ENCODE measurements at regions not wholly inside any gene's neighbourhood (a gene's known extent, or its start where the extent isn't known, plus 50 kb on each side); places are given as distances from the start of the nearest gene placed in this dataset.

GRCh38 chr16:11474617-11475291 is 112.0 kb downstream of the LITAF start:
- no peak for DNase-seq (ENCODE audit: low read depth)

GRCh38 chr16:11475896-11476630 is 110.7 kb downstream of the LITAF start:
- DNase-seq (ENCODE audit: low read depth), result no peak

- no peak for DNase-seq (ENCODE audit: low read depth)
These were observed 110.0 kb downstream of the LITAF start for GRCh38 chr16:11476676-11477075.

- DNase-seq (ENCODE audit: low read depth), result no peak
These were observed 108.1 kb downstream of the LITAF start for GRCh38 chr16:11478431-11479119.

GRCh38 chr16:11479916-11480315 is 106.8 kb downstream of the LITAF start:
- DNase-seq (ENCODE audit: low read depth), result no peak

GRCh38 chr16:11480634-11481033 is 106.1 kb downstream of the LITAF start:
- DNase-seq (ENCODE audit: low read depth), result no peak

- DNase-seq (ENCODE audit: low read depth), result no peak
These were observed 104.7 kb downstream of the LITAF start for GRCh38 chr16:11481987-11482386.

GRCh38 chr16:11482946-11483748 is 103.6 kb downstream of the LITAF start:
- no peak for DNase-seq (ENCODE audit: low read depth)

- no peak for DNase-seq (ENCODE audit: low read depth)
These were observed 101.9 kb downstream of the LITAF start for GRCh38 chr16:11484691-11485258.

GRCh38 chr16:11485676-11486075 is 101.0 kb downstream of the LITAF start:
- no peak for DNase-seq (ENCODE audit: low read depth)

GRCh38 chr16:11487289-11487688 is 99.4 kb downstream of the LITAF start:
- DNase-seq (ENCODE audit: low read depth), result no peak

- DNase-seq (ENCODE audit: low read depth), result no peak
These were observed 98.4 kb downstream of the LITAF start for GRCh38 chr16:11488304-11488703.

GRCh38 chr16:11491524-11491923 is 95.2 kb downstream of the LITAF start:
- DNase-seq (ENCODE audit: low read depth), result no peak

GRCh38 chr16:11492808-11493530 is 93.8 kb downstream of the LITAF start:
- DNase-seq (ENCODE audit: low read depth), result no peak

GRCh38 chr16:11493531-11493929 is 93.2 kb downstream of the LITAF start:
- no peak for DNase-seq (ENCODE audit: low read depth)

GRCh38 chr16:11494029-11494428 is 92.7 kb downstream of the LITAF start:
- DNase-seq (ENCODE audit: low read depth), result no peak

- DNase-seq (ENCODE audit: low read depth), result no peak
These were observed 92.3 kb downstream of the LITAF start for GRCh38 chr16:11494433-11494832.

GRCh38 chr16:11495066-11495407 is 91.7 kb downstream of the LITAF start:
- DNase-seq (ENCODE audit: low read depth), result no peak

All from stimulated activated CD8-positive, alpha-beta memory T cell treated with anti-CD3 and anti-CD28 coated beads, Interleukin-7, amount 100 ng/mL, for 24 hours (primary cell).